Neural progenitor cell (in vitro differentiated cells): ENCODE measurements at regions not wholly inside any gene's neighbourhood (a gene's known extent, or its start where the extent isn't known, plus 50 kb on each side); places are given as distances from the start of the nearest gene placed in this dataset.
A peak's percentile ranks its signal among the peaks of the same experiment; 100 is the strongest.
"Not testable (repeated sequence)": the region's sequence is repeated elsewhere in the genome, so short reads cannot be mapped to it uniquely, and the experiment has no call there.

Source experiments
- DNase-seq: peaks from one replicate; pipeline ENCODE4 v3.0.0-alpha.2; 2016; ENCODE audit warnings: low spot score
- H2AFZ ChIP-seq: fragments of 200-600 bp; sonication (generic); replicated peaks from 2 replicates; pipeline ENCODE4 v1.6.1; 2016; ENCODE audit warnings: antibody characterized with exemption
- H3F3A ChIP-seq: fragments of 200-600 bp; sonication (generic); 2 replicates; pipeline ENCODE4 v1.6.1; 2016; ENCODE audit warnings: antibody characterized with exemption, low read depth
- H3K27ac ChIP-seq: fragments of 200-600 bp; sonication (generic); 2 replicates; pipeline ENCODE4 v1.5.1; 2016; ENCODE audit warnings: mild to moderate bottlenecking
- H3K27me3 ChIP-seq: fragments of 200-600 bp; sonication (generic); 2 replicates; pipeline ENCODE4 v1.6.1; 2016; ENCODE audit warnings: mild to moderate bottlenecking, moderate library complexity
- H3K36me3 ChIP-seq: fragments of 200-600 bp; sonication (generic); 2 replicates; pipeline ENCODE4 v1.5.1; 2016
- H3K4me1 ChIP-seq: fragments of 200-600 bp; sonication (generic); 2 replicates; pipeline ENCODE4 v1.6.1; 2016; ENCODE audit warnings: mixed run types
- H3K4me2 ChIP-seq: fragments of 200-600 bp; sonication (generic); 2 replicates; pipeline ENCODE4 v1.6.1; 2016
- H3K4me3 ChIP-seq: fragments of 200-600 bp; sonication (generic); 2 replicates; pipeline ENCODE4 v1.5.1; 2016
- H3K79me2 ChIP-seq: fragments of 200-600 bp; sonication (generic); 2 replicates; pipeline ENCODE4 v1.6.1; 2016; ENCODE audit warnings: low read depth
- H3K9ac ChIP-seq: fragments of 200-600 bp; sonication (generic); 2 replicates; pipeline ENCODE4 v1.6.1; 2016
- H3K9me3 ChIP-seq: fragments of 200-600 bp; sonication (generic); 2 replicates; pipeline ENCODE4 v1.5.1; 2016; ENCODE audit warnings: low read depth
- H4K20me1 ChIP-seq: fragments of 200-600 bp; sonication (generic); 2 replicates; pipeline ENCODE4 v1.6.1; 2016; ENCODE audit warnings: low read depth
- H3K27ac Mint-ChIP-seq: 3 replicates; pipeline ENCODE4 v1.8.0; 2021; ENCODE audit warnings: mixed read lengths
- H3K27me3 Mint-ChIP-seq: 2 replicates; pipeline ENCODE4 v1.8.0; 2022; ENCODE audit warnings: low read depth, mild to moderate bottlenecking, inconsistent platforms, moderate library complexity, mixed read lengths; ENCODE audit not compliant: insufficient read depth
- H3K36me3 Mint-ChIP-seq: 3 replicates; pipeline ENCODE4 v1.8.0; 2021; ENCODE audit warnings: mixed read lengths
- H3K4me1 Mint-ChIP-seq: 3 replicates; pipeline ENCODE4 v1.8.0; 2021; ENCODE audit warnings: mixed read lengths
- H3K4me3 Mint-ChIP-seq: 3 replicates; pipeline ENCODE4 v1.8.0; 2021; ENCODE audit warnings: mild to moderate bottlenecking, moderate library complexity, mixed read lengths
- H3K9me3 Mint-ChIP-seq: 3 replicates; pipeline ENCODE4 v1.8.0; 2020; ENCODE audit warnings: mixed read lengths
- CTCF ChIP-seq: fragments of 200-600 bp; sonication (generic); IDR thresholded peaks from 2 replicates; pipeline ENCODE4 v1.5.1; 2017; ENCODE audit warnings: antibody characterized with exemption, mild to moderate bottlenecking
- EZH2 ChIP-seq: fragments of 200-600 bp; sonication (generic); IDR thresholded peaks from 2 replicates; pipeline ENCODE4 v1.6.1; 2017; ENCODE audit warnings: antibody characterized with exemption, mild to moderate bottlenecking, moderate library complexity
- EZH2phosphoT487 ChIP-seq: fragments of 200-600 bp; sonication (generic); IDR thresholded peaks from 2 replicates; pipeline ENCODE4 v1.6.1; 2017; ENCODE audit warnings: antibody characterized with exemption

- Histone ChIP-seq H3K9me3 (no peaks in the 10 kb centered on the region), H2AFZ (no peak overlapping the region), H3K4me2 (no peak overlapping the region), H3K9ac (no peak overlapping the region), H3K4me3 (no peak overlapping the region), H3F3A (no peaks in the 10 kb centered on the region), H4K20me1 (no peaks in the 10 kb centered on the region), H3K27ac (no peak overlapping the region), H3K4me1 (no peaks in the 10 kb centered on the region), H3K27me3 (no peaks in the 10 kb centered on the region), H3K36me3 (no peaks in the 10 kb centered on the region), H3K79me2 (no peaks in the 10 kb centered on the region)
- DNase-seq, result no peak
- H3K36me3 Mint-ChIP-seq, result no peaks in the 10 kb centered on the region
- no peak for TF ChIP-seq EZH2phosphoT487
- no peak for TF ChIP-seq EZH2
- TF ChIP-seq CTCF, result no peak
- H3K27me3 Mint-ChIP-seq, result no peaks in the 10 kb centered on the region
- peaks cover 11% of the 10 kb centered on the region for H3K4me1 Mint-ChIP-seq
- no peak overlapping the region for H3K27ac Mint-ChIP-seq
- H3K9me3 Mint-ChIP-seq, result peaks cover 8% of the 10 kb centered on the region
- no peak overlapping the region for H3K4me3 Mint-ChIP-seq
Measured at GRCh38 chr2:19171409-19171808, 187.0 kb downstream of the OSR1 start.

- Mint-ChIP-seq H3K36me3 (no peaks in the 10 kb centered on the region), H3K4me1 (peaks cover 11% of the 10 kb centered on the region), H3K27ac (peak overlapping the region; percentile 83), H3K4me3 (no peak overlapping the region), H3K9me3 (peaks cover 8% of the 10 kb centered on the region), H3K27me3 (no peaks in the 10 kb centered on the region)
- H3K9ac ChIP-seq, result no peak overlapping the region
- no peaks in the 10 kb centered on the region for H3K36me3 ChIP-seq
- H3K79me2 ChIP-seq, result no peaks in the 10 kb centered on the region
- DNase-seq, result no peak
- TF ChIP-seq EZH2phosphoT487, result no peak
- TF ChIP-seq CTCF, result no peak
- no peak for TF ChIP-seq EZH2
- H3K9me3 ChIP-seq, result no peaks in the 10 kb centered on the region
- H4K20me1 ChIP-seq, result no peaks in the 10 kb centered on the region
- H3F3A ChIP-seq, result no peaks in the 10 kb centered on the region
- no peak overlapping the region for H3K27ac ChIP-seq
- H3K4me1 ChIP-seq, result no peaks in the 10 kb centered on the region
- H3K27me3 ChIP-seq, result no peaks in the 10 kb centered on the region
- no peak overlapping the region for H2AFZ ChIP-seq
- H3K4me3 ChIP-seq, result no peak overlapping the region
- H3K4me2 ChIP-seq, result no peak overlapping the region
Measured at GRCh38 chr2:19169134-19169768, 189.2 kb downstream of the OSR1 start.

- not testable (repeated sequence) for H3K36me3 ChIP-seq, H3K4me1 Mint-ChIP-seq, H3F3A ChIP-seq, H3K27me3 Mint-ChIP-seq, H3K9ac ChIP-seq, H3K36me3 Mint-ChIP-seq, H3K4me3 Mint-ChIP-seq, H3K27ac ChIP-seq, H3K27ac Mint-ChIP-seq, H4K20me1 ChIP-seq, H3K4me3 ChIP-seq, H3K4me2 ChIP-seq, H3K9me3 ChIP-seq, H3K27me3 ChIP-seq, H3K4me1 ChIP-seq, H3K79me2 ChIP-seq, DNase-seq, H2AFZ ChIP-seq
- H3K9me3 Mint-ChIP-seq, result peaks cover 10% of the 10 kb centered on the region
Measured at GRCh38 chr2:19164099-19164498, 194.3 kb downstream of the OSR1 start.

GRCh38 chr2:19158896-19159295, 199.5 kb downstream of the OSR1 start:
- H3K4me3 Mint-ChIP-seq, result no peak overlapping the region
- H3K9me3 ChIP-seq, result no peaks in the 10 kb centered on the region
- TF ChIP-seq EZH2 (no peak), CTCF (no peak), EZH2phosphoT487 (no peak)

More at GRCh38 chr2:19158896-19159295, 199.5 kb downstream of the OSR1 start:
- Histone ChIP-seq H3K79me2 (no peaks in the 10 kb centered on the region), H3F3A (no peaks in the 10 kb centered on the region), H3K4me2 (no peak overlapping the region), H2AFZ (no peak overlapping the region), H4K20me1 (no peaks in the 10 kb centered on the region), H3K4me3 (no peak overlapping the region), H3K27ac (no peak overlapping the region), H3K36me3 (no peaks in the 10 kb centered on the region), H3K9ac (no peak overlapping the region), H3K27me3 (no peaks in the 10 kb centered on the region), H3K4me1 (no peaks in the 10 kb centered on the region)
- H3K36me3 Mint-ChIP-seq, result no peaks in the 10 kb centered on the region
- no peaks in the 10 kb centered on the region for H3K4me1 Mint-ChIP-seq
- no peak overlapping the region for H3K27ac Mint-ChIP-seq
- DNase-seq, result peak; percentile 25
- no peaks in the 10 kb centered on the region for H3K27me3 Mint-ChIP-seq
- H3K9me3 Mint-ChIP-seq, result peaks cover 7% of the 10 kb centered on the region
